ENCODE measurements at regions not wholly inside any gene's neighbourhood (a gene's known extent, or its start where the extent isn't known, plus 50 kb on each side); places are given as distances from the start of the nearest gene placed in this dataset.
"Not testable (repeated sequence)": the region's sequence is repeated elsewhere in the genome, so short reads cannot be mapped to it uniquely, and the experiment has no call there.

- ATAC-seq (no peak), DNase-seq (ENCODE audit: low spot score) (no peak)
- intact Hi-C loops (cut with DNase I), result no loop called here
Measured at GRCh38 chr9:617445-618085, 223.9 kb upstream of the DMRT1 start.

- intact Hi-C loops (cut with DNase I), result no loop called here
- ATAC-seq (no peak), DNase-seq (ENCODE audit: low spot score) (no peak)
Measured at GRCh38 chr9:618478-618877, 223.0 kb upstream of the DMRT1 start.

- DNase-seq (ENCODE audit: low spot score) (no peak), ATAC-seq (peak; percentile 41)
- intact Hi-C loops (cut with DNase I), result no loop called here
Measured at GRCh38 chr9:621201-621855, 220.2 kb upstream of the DMRT1 start.

- intact Hi-C loops (cut with DNase I), result no loop called here
- DNase-seq (ENCODE audit: low spot score) (no peak), ATAC-seq (no peak)
Measured at GRCh38 chr9:624935-625500, 216.5 kb upstream of the DMRT1 start.

- DNase-seq (ENCODE audit: low spot score) (no peak), ATAC-seq (peak; percentile 33)
- intact Hi-C loops (cut with DNase I), result no loop called here
Measured at GRCh38 chr9:625613-626012, 215.9 kb upstream of the DMRT1 start.

GRCh38 chr9:626114-626513 is 215.4 kb upstream of the DMRT1 start:
- peak; percentile 31 for ATAC-seq
- DNase-seq (ENCODE audit: low spot score); intact Hi-C loops (cut with DNase I): not testable (repeated sequence)

GRCh38 chr9:626596-626995 is 214.9 kb upstream of the DMRT1 start:
- ATAC-seq, result peak; percentile 69
- intact Hi-C loops (cut with DNase I), result no loop called here
- no peak for DNase-seq (ENCODE audit: low spot score)

- intact Hi-C loops (cut with DNase I), result no loop called here
- ATAC-seq, result no peak
Measured at GRCh38 chr9:627336-627970, 214.0 kb upstream of the DMRT1 start.

GRCh38 chr9:629146-629545 is 212.4 kb upstream of the DMRT1 start:
- no peak for ATAC-seq
- intact Hi-C loops (cut with DNase I), result no loop called here
- DNase-seq (ENCODE audit: low spot score), result no peak

More at GRCh38 chr9:627336-627970, 214.0 kb upstream of the DMRT1 start:
- no peak for DNase-seq (ENCODE audit: low spot score)

GRCh38 chr9:630817-631216 is 210.7 kb upstream of the DMRT1 start:
- intact Hi-C loops (cut with DNase I), result no loop called here
- ATAC-seq, result no peak

GRCh38 chr9:631596-631995 is 209.9 kb upstream of the DMRT1 start:
- intact Hi-C loops (cut with DNase I), result no loop called here
- DNase-seq (ENCODE audit: low spot score), result no peak
- ATAC-seq, result no peak

More at GRCh38 chr9:630817-631216, 210.7 kb upstream of the DMRT1 start:
- no peak for DNase-seq (ENCODE audit: low spot score)

GRCh38 chr9:633461-633860 is 208.0 kb upstream of the DMRT1 start:
- ATAC-seq, result no peak
- intact Hi-C loops (cut with DNase I), result no loop called here
- no peak for DNase-seq (ENCODE audit: low spot score)

- DNase-seq (ENCODE audit: low spot score) (no peak), ATAC-seq (no peak)
- intact Hi-C loops (cut with DNase I), result no loop called here
Measured at GRCh38 chr9:636931-637591, 204.4 kb upstream of the DMRT1 start.

- DNase-seq (ENCODE audit: low spot score) (no peak), ATAC-seq (no peak)
Measured at GRCh38 chr9:638152-638551, 203.3 kb upstream of the DMRT1 start.

GRCh38 chr9:642014-642413 is 199.5 kb upstream of the DMRT1 start:
- DNase-seq (ENCODE audit: low spot score), result no peak
- no peak for ATAC-seq
- intact Hi-C loops (cut with DNase I), result no loop called here

More at GRCh38 chr9:638152-638551, 203.3 kb upstream of the DMRT1 start:
- intact Hi-C loops (cut with DNase I), result no loop called here

GRCh38 chr9:643966-644365 is 197.5 kb upstream of the DMRT1 start:
- DNase-seq (ENCODE audit: low spot score) (no peak), ATAC-seq (no peak)
- intact Hi-C loops (cut with DNase I), result no loop called here

- ATAC-seq (no peak), DNase-seq (ENCODE audit: low spot score) (no peak)
Measured at GRCh38 chr9:647522-647921, 194.0 kb upstream of the DMRT1 start.

GRCh38 chr9:649128-650074 is 192.1 kb upstream of the DMRT1 start:
- ATAC-seq (no peak), DNase-seq (ENCODE audit: low spot score) (no peak)
- intact Hi-C loops (cut with DNase I), result no loop called here

More at GRCh38 chr9:647522-647921, 194.0 kb upstream of the DMRT1 start:
- intact Hi-C loops (cut with DNase I), result no loop called here
